ENCODE measurements at regions not wholly inside any gene's neighbourhood (a gene's known extent, or its start where the extent isn't known, plus 50 kb on each side); places are given as distances from the start of the nearest gene placed in this dataset.

DNA sequence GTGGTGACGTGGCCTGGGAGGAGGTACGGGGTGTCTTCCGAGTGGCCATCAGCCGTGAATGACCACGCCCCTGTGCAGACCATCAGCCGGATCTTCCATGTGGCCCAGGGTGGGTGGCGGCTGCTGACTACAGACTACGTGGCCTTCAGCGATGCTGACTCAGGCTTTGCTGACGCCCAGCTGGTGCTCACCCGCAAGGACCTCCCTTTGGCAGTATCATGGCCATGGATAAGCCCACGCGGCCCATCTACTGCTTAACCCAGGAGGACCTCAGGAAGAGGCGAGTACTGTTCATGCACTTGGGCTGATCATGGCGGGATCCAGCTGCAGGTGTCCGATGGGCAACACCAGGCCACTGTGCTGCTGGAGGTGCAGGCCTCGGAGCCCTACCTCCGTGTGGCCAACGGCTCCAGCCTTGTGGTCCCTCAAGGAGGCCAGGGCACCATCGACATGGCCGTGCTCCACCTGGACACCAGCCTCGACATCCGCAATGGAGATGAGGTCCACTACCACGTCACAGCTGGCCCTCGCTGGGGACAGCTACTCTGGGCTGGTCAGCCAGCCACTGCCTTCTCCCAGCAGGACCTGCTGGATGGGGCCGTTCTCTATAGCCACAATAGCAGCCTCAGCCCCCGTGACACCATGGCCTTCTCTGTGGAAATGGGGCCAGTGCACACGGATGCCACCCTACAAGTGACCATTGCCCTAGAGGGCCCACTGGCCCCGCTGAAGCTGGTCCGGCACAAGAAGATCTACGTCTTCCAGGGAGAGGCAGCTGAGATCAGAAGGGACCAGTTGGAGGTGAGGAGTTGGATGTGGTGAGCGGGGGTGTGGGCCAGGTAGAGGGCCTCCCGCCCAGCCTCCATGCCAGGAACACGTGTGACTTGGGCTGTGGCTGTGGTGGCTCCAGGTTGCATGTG is 178.4 kb downstream of the TBC1D2B start:
- intact Hi-C loops (cut with micrococcal nuclease): no loop called here
- CTCF ChIA-PET: no interaction called here
- DNase-seq (no peak), ATAC-seq (ENCODE audit: low read depth) (no peak)
- no peaks in the 10 kb centered on the region for H3K79me2 ChIP-seq (ENCODE audit: control insufficient read depth, insufficient read depth, low read length)
- H3K27me3 Mint-ChIP-seq: peaks cover 5% of the 10 kb centered on the region
- H3K27ac ChIP-seq (ENCODE audit: low read length in 2 of 2): no peak overlapping the region
- H3K9me3 ChIP-seq (ENCODE audit: control extremely low read depth in 1 of 3, control insufficient read depth in 2 of 3, insufficient read depth in 1 of 3, low read length in 2 of 3): no peaks in the 10 kb centered on the region
- 89% methylated on average over 34 of the region's 34 CpGs for WGBS (ENCODE audit: insufficient coverage)
- H3K27ac Mint-ChIP-seq: no peak overlapping the region
- H3K4me1 Mint-ChIP-seq: peaks cover 2% of the 10 kb centered on the region
- H3K4me2 ChIP-seq (replicated peaks; ENCODE audit: low read depth, low read length, poor library complexity, severe bottlenecking): no peak overlapping the region
- POLR2A ChIA-PET: no interaction called here
- H3K9me3 Mint-ChIP-seq (ENCODE audit: insufficient read depth): no peaks in the 10 kb centered on the region
- no peak overlapping the region for H3K4me3 Mint-ChIP-seq
- H3K4me1 ChIP-seq (ENCODE audit: control insufficient read depth in 2 of 2, insufficient read depth in 2 of 2, low read length in 2 of 2): no peaks in the 10 kb centered on the region
- TF ChIP-seq CTCF (IDR thresholded peaks at IDR 0.05): no peak
- no peak for TF ChIP-seq EZH2 (IDR thresholded peaks at IDR 0.05; ENCODE audit: borderline replicate concordance, insufficient read depth, low read depth, low read length, poor library complexity, severe bottlenecking)
- H3K36me3 ChIP-seq (replicated peaks in 1 of 2; ENCODE audit: control extremely low read depth in 1 of 2, control insufficient read depth in 1 of 2, extremely low read depth in 1 of 2, insufficient read depth in 2 of 2, low read length in 1 of 2): no peaks in the 10 kb centered on the region
- H3K4me3 ChIP-seq (ENCODE audit: control extremely low read depth in 1 of 5, extremely low read depth in 1 of 5, insufficient read depth in 1 of 5, low read depth in 2 of 5, low read length in 4 of 5): no peak overlapping the region
- no peak overlapping the region for H2AFZ ChIP-seq (ENCODE audit: insufficient read depth, low read depth, low read length, poor library complexity, severe bottlenecking)
- H4K20me1 ChIP-seq (ENCODE audit: control insufficient read depth, insufficient read depth, low read length, poor library complexity, severe bottlenecking): no peaks in the 10 kb centered on the region
- no peaks in the 10 kb centered on the region for H3K27me3 ChIP-seq (replicated peaks in 1 of 4; ENCODE audit: control extremely low read depth in 1 of 4, control insufficient read depth in 3 of 4, insufficient read depth in 4 of 4, low read length in 3 of 4)
- H3K9ac ChIP-seq (ENCODE audit: low read length): no peak overlapping the region

- intact Hi-C loops (cut with micrococcal nuclease): no loop called here
- ChIA-PET POLR2A (no interaction called here), CTCF (no interaction called here)
- ATAC-seq (ENCODE audit: low read depth) (no peak), DNase-seq (no peak)
- Histone ChIP-seq H3K27ac (ENCODE audit: low read length in 2 of 2) (no peak overlapping the region), H3K27me3 (replicated peaks in 1 of 4; ENCODE audit: control extremely low read depth in 1 of 4, control insufficient read depth in 3 of 4, insufficient read depth in 4 of 4, low read length in 3 of 4) (no peaks in the 10 kb centered on the region), H3K4me3 (ENCODE audit: control extremely low read depth in 1 of 5, extremely low read depth in 1 of 5, insufficient read depth in 1 of 5, low read depth in 2 of 5, low read length in 4 of 5) (no peak overlapping the region), H3K9ac (ENCODE audit: low read length) (no peak overlapping the region), H3K9me3 (ENCODE audit: control extremely low read depth in 1 of 3, control insufficient read depth in 2 of 3, insufficient read depth in 1 of 3, low read length in 2 of 3) (no peaks in the 10 kb centered on the region), H2AFZ (ENCODE audit: insufficient read depth, low read depth, low read length, poor library complexity, severe bottlenecking) (no peak overlapping the region), H3K4me2 (replicated peaks; ENCODE audit: low read depth, low read length, poor library complexity, severe bottlenecking) (no peak overlapping the region), H3K36me3 (replicated peaks in 1 of 2; ENCODE audit: control extremely low read depth in 1 of 2, control insufficient read depth in 1 of 2, extremely low read depth in 1 of 2, insufficient read depth in 2 of 2, low read length in 1 of 2) (no peaks in the 10 kb centered on the region), H3K4me1 (ENCODE audit: control insufficient read depth in 2 of 2, insufficient read depth in 2 of 2, low read length in 2 of 2) (no peaks in the 10 kb centered on the region), H4K20me1 (ENCODE audit: control insufficient read depth, insufficient read depth, low read length, poor library complexity, severe bottlenecking) (no peaks in the 10 kb centered on the region), H3K79me2 (ENCODE audit: control insufficient read depth, insufficient read depth, low read length) (no peaks in the 10 kb centered on the region)
- Mint-ChIP-seq H3K4me3 (no peak overlapping the region), H3K4me1 (peaks cover 2% of the 10 kb centered on the region), H3K27me3 (peaks cover 5% of the 10 kb centered on the region), H3K27ac (no peak overlapping the region), H3K9me3 (ENCODE audit: insufficient read depth) (no peaks in the 10 kb centered on the region)
- 93% methylated on average over 12 of the region's 12 CpGs for WGBS (ENCODE audit: insufficient coverage)
- TF ChIP-seq CTCF (IDR thresholded peaks at IDR 0.05) (no peak), EZH2 (IDR thresholded peaks at IDR 0.05; ENCODE audit: borderline replicate concordance, insufficient read depth, low read depth, low read length, poor library complexity, severe bottlenecking) (no peak)
Observed at GRCh38 chr15:77897896-77898406, 179.6 kb downstream of the TBC1D2B start.

All from B cell (primary cell).